C4-2B (cell line): ENCODE measurements at regions not wholly inside any gene's neighbourhood (a gene's known extent, or its start where the extent isn't known, plus 50 kb on each side); places are given as distances from the start of the nearest gene placed in this dataset.
"Not testable (repeated sequence)": the region's sequence is repeated elsewhere in the genome, so short reads cannot be mapped to it uniquely, and the experiment has no call there.

Experiments
- H3K27ac ChIP-seq: fragments of 450-650 bp; 2 replicates; pipeline ENCODE4 v1.5.1; 2017
- CTCF ChIP-seq: fragments of 450-650 bp; conservative IDR thresholded peaks from 2 replicates; pipeline ENCODE4 v1.5.1; 2017; ENCODE audit warnings: mild to moderate bottlenecking
- ZFX ChIP-seq: fragments of 450-650 bp; IDR thresholded peaks from 2 replicates; pipeline ENCODE4 v1.6.1; 2017

GRCh38 chr22:16654882-16655281 is 62.3 kb upstream of the CCT8L2 start:
- TF ChIP-seq ZFX (no peak), CTCF (no peak)
- H3K27ac ChIP-seq: no peak overlapping the region

- H3K27ac ChIP-seq: not testable (repeated sequence)
Measured at GRCh38 chr22:16654336-16654735, 61.7 kb upstream of the CCT8L2 start.

GRCh38 chr22:16653222-16653621 is 60.6 kb upstream of the CCT8L2 start:
- not testable (repeated sequence) for H3K27ac ChIP-seq

- no peak for TF ChIP-seq CTCF
- no peak for TF ChIP-seq ZFX
Measured at GRCh38 chr22:16651217-16651616, 58.6 kb upstream of the CCT8L2 start.

More at GRCh38 chr22:16651217-16651616, 58.6 kb upstream of the CCT8L2 start:
- no peak overlapping the region for H3K27ac ChIP-seq
